Hepatocyte (in vitro differentiated cells): ENCODE measurements at regions not wholly inside any gene's neighbourhood (a gene's known extent, or its start where the extent isn't known, plus 50 kb on each side); places are given as distances from the start of the nearest gene placed in this dataset.

ENCODE experiments used
- EZH2 ChIP-seq: fragments of 200-600 bp; sonication (generic); IDR thresholded peaks from 2 replicates; pipeline ENCODE4 v1.6.1; 2016; ENCODE audit warnings: antibody characterized with exemption, mild to moderate bottlenecking, borderline replicate concordance
- EZH2phosphoT487 ChIP-seq: fragments of 200-600 bp; sonication (generic); IDR thresholded peaks from one replicate; pipeline ENCODE4 v1.6.1; 2018; ENCODE audit warnings: antibody characterized with exemption, mild to moderate bottlenecking, low read depth, moderate library complexity; ENCODE audit not compliant: unreplicated experiment, severe bottlenecking
- TF ChIP-seq, protein P1 (sequence below): fragments of 200-600 bp; sonication (generic); IDR thresholded peaks from 2 replicates; pipeline ENCODE4 v1.5.1; 2016; ENCODE audit warnings: antibody characterized with exemption, mild to moderate bottlenecking; ENCODE audit not compliant: poor library complexity

DNA sequence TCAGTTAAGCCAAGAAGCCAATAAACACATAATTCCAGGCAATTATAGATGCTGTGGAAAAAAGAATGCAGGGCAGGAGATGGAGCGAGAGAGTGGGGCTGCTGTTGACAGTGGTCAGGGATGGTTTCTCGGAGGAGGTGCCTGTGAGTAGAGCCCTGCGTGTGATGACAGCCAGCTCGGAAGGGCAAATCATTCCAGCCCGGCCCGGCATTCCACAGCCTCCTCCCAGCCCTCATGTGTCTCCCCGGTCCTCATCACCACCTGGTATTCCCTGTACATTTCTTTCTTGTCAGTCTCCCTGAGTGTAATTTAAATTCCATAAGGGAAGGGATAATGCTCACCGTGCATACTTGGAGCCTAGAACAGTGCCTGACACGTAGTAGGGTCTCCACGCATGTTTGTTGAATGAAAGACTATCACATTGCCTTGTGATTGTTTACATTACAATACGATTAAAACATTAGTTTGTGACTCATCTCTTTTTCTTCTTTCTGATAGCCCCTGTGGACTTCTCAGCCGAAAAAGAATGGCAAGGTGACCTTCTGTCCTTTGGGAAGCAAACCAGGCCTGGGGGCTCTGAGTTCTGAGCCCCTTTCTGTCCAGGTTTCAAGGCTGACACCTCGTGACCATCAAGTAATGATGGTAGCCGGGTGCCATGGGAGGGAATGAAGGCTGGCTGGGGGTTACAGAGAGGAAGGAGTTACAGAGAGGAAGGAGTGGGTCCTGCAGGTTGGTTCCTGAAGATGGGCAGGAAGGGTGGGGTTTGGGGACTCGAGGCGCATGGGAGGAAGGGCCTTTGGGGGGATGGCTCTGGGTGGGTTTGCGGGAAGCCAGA lies 379.5 kb upstream of the SULF2 start:
- TF ChIP-seq, protein P1, sequence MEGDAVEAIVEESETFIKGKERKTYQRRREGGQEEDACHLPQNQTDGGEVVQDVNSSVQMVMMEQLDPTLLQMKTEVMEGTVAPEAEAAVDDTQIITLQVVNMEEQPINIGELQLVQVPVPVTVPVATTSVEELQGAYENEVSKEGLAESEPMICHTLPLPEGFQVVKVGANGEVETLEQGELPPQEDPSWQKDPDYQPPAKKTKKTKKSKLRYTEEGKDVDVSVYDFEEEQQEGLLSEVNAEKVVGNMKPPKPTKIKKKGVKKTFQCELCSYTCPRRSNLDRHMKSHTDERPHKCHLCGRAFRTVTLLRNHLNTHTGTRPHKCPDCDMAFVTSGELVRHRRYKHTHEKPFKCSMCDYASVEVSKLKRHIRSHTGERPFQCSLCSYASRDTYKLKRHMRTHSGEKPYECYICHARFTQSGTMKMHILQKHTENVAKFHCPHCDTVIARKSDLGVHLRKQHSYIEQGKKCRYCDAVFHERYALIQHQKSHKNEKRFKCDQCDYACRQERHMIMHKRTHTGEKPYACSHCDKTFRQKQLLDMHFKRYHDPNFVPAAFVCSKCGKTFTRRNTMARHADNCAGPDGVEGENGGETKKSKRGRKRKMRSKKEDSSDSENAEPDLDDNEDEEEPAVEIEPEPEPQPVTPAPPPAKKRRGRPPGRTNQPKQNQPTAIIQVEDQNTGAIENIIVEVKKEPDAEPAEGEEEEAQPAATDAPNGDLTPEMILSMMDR = no peak
- TF ChIP-seq EZH2 (no peak), EZH2phosphoT487 (no peak)
